Liver (tissue), 8 donors: ENCODE measurements at regions not wholly inside any gene's neighbourhood (a gene's known extent, or its start where the extent isn't known, plus 50 kb on each side); places are given as distances from the start of the nearest gene placed in this dataset.

Source experiments
- DNase-seq: peaks from one replicate; pipeline ENCODE4 v3.0.0-alpha.2; 2017; ENCODE audit warnings: low spot score
- H3K27ac ChIP-seq, 2 donors: one replicate each; pipeline ENCODE4 v1.7.0; 2013; ENCODE audit warnings: inconsistent platforms in 2 of 2, low read length in 2 of 2, control low read depth in 1 of 2, low read depth in 1 of 2, mild to moderate bottlenecking in 1 of 2
- H3K27me3 ChIP-seq, 4 donors: one replicate each; pipeline versions ENCODE4 v1.6.1 to v1.7.0; 2013; ENCODE audit warnings: low read length in 3 of 4, inconsistent platforms in 1 of 4, mild to moderate bottlenecking in 1 of 4, moderate library complexity in 1 of 4; ENCODE audit not compliant: control insufficient read depth in 4 of 4, insufficient read depth in 4 of 4
- H3K36me3 ChIP-seq, 4 donors: one replicate each; pipeline versions ENCODE4 v1.6.1 to v1.7.0; 2013; ENCODE audit warnings: low read length in 3 of 4, mild to moderate bottlenecking in 3 of 4, low read depth in 1 of 4, moderate library complexity in 1 of 4; ENCODE audit not compliant: control insufficient read depth in 4 of 4, insufficient read depth in 3 of 4
- H3K4me1 ChIP-seq, 4 donors: one replicate each; pipeline versions ENCODE4 v1.6.1 to v1.7.0; 2013; ENCODE audit warnings: low read length in 3 of 4, mild to moderate bottlenecking in 3 of 4, moderate library complexity in 1 of 4; ENCODE audit not compliant: control insufficient read depth in 4 of 4, insufficient read depth in 4 of 4
- H3K4me3 ChIP-seq, 3 donors: one replicate each; pipeline versions ENCODE4 v1.6.1 to v1.7.0; 2013; ENCODE audit warnings: low read length in 3 of 3, control low read depth in 1 of 3, low read depth in 1 of 3, mild to moderate bottlenecking in 1 of 3
- H3K9ac ChIP-seq, 2 donors: one replicate each; pipeline ENCODE4 v1.7.0; 2013; ENCODE audit warnings: low read length in 2 of 2, mild to moderate bottlenecking in 2 of 2, moderate library complexity in 2 of 2, control low read depth in 1 of 2, low read depth in 1 of 2
- H3K9me3 ChIP-seq, 4 donors: one replicate each; pipeline versions ENCODE4 v1.6.1 to v1.7.0; 2013; ENCODE audit warnings: low read length in 3 of 4; ENCODE audit not compliant: control insufficient read depth in 4 of 4
- EGR1 ChIP-seq, 2 donors: IDR thresholded peaks; 2 replicates each; pipeline ENCODE4 v1.6.1; 2016 to 2018; ENCODE audit warnings: antibody characterized with exemption in 2 of 2, low read depth in 2 of 2
- FOXA1 ChIP-seq: IDR thresholded peaks from 2 replicates; pipeline ENCODE4 v1.6.1; 2016; ENCODE audit warnings: antibody characterized with exemption
- FOXA2 ChIP-seq: IDR thresholded peaks from 2 replicates; pipeline ENCODE4 v1.6.1; 2016; ENCODE audit warnings: antibody characterized with exemption
- GABPA ChIP-seq, 2 donors: IDR thresholded peaks in 1 of 2; conservative IDR thresholded peaks in 1 of 2; 2 replicates each; pipeline ENCODE4 v1.6.1; 2016; ENCODE audit warnings: antibody characterized with exemption in 2 of 2, mild to moderate bottlenecking in 1 of 2, moderate library complexity in 1 of 2
- HNF4A ChIP-seq, 2 donors: conservative IDR thresholded peaks; 2 replicates each; pipeline ENCODE4 v1.6.1; 2016; ENCODE audit warnings: antibody characterized with exemption in 2 of 2, mild to moderate bottlenecking in 2 of 2
- HNF4G ChIP-seq: IDR thresholded peaks from 2 replicates; pipeline ENCODE4 v1.6.1; 2016; ENCODE audit warnings: antibody characterized with exemption
- JUND ChIP-seq, 2 donors: IDR thresholded peaks; 2 replicates each; pipeline ENCODE4 v1.6.1; 2016; ENCODE audit warnings: antibody characterized with exemption in 2 of 2
- NR2F2 ChIP-seq: IDR thresholded peaks from 2 replicates; pipeline ENCODE4 v1.6.1; 2016; ENCODE audit warnings: antibody characterized with exemption
- RAD21 ChIP-seq, 2 donors: IDR thresholded peaks; 2 replicates each; pipeline ENCODE4 v1.6.1; 2016; ENCODE audit warnings: antibody characterized with exemption in 2 of 2, mild to moderate bottlenecking in 2 of 2
- RXRA ChIP-seq, 2 donors: IDR thresholded peaks; 2 replicates each; pipeline ENCODE4 v1.6.1; 2017 to 2018; ENCODE audit warnings: antibody characterized with exemption in 2 of 2, mild to moderate bottlenecking in 1 of 2
- SP1 ChIP-seq: IDR thresholded peaks from 2 replicates; pipeline ENCODE4 v1.6.1; 2018; ENCODE audit warnings: antibody characterized with exemption, mild to moderate bottlenecking
- TAF1 ChIP-seq: conservative IDR thresholded peaks from 2 replicates; pipeline ENCODE4 v1.6.1; 2016; ENCODE audit warnings: antibody characterized with exemption, mild to moderate bottlenecking
- YY1 ChIP-seq: IDR thresholded peaks from 2 replicates; pipeline ENCODE4 v1.6.1; 2016; ENCODE audit warnings: antibody characterized with exemption, mild to moderate bottlenecking
- WGBS: extraction: QIAGEN DNeasy Blood & Tissue Kit; methylation state at CpG from one replicate; pipeline ENCODE4 v1.1.7; 2013; 5-methylcytosine and 5-hydroxymethylcytosine counted together
- TF ChIP-seq, protein P1 (sequence below): IDR thresholded peaks from 2 replicates; pipeline ENCODE4 v1.6.1; 2016; ENCODE audit warnings: antibody characterized with exemption
- TF ChIP-seq, protein P2 (sequence below): IDR thresholded peaks from 2 replicates; pipeline ENCODE4 v1.6.1; 2016; ENCODE audit warnings: antibody characterized with exemption
- TF ChIP-seq, protein P3 (sequence below): IDR thresholded peaks from 2 replicates; pipeline ENCODE4 v1.6.1; 2016; ENCODE audit warnings: antibody characterized with exemption, mild to moderate bottlenecking
- TF ChIP-seq, protein P4 (sequence below): fragments of 150-350 bp; IDR thresholded peaks from 2 replicates; pipeline ENCODE4 v1.5.1; 2017; ENCODE audit warnings: improper control_type of control experiment, low read depth, low read length; ENCODE audit not compliant: missing input control
- TF ChIP-seq, protein P5 (sequence below): IDR thresholded peaks from 2 replicates; pipeline ENCODE4 v1.6.1; 2016; ENCODE audit warnings: antibody characterized with exemption
- donor health status: healthy.
- donor health status: healthy.
- donor health status: healthy.
- donor health status: healthy.
- donor health status: healthy.

DNA sequence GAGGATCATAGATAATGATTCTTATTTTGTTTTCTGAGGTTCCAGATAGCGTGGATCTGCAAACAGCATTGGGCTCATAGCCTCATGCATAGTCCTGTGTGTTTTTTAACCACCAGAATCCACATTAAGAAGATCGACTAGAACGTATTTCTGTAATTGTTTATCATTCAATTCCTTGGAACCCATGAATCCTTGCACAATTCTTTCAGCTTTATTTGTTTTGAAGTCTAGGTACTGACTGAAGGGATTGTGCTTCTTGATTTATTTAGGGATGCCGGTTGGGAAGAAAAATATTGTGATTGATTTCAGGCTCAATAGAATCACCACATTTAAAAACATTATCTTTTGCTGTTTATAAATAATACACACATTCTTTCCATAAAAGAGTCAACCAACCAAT, 314.6 kb upstream of the ZNF717 start:
- H3K27me3 ChIP-seq = no peaks in the 10 kb centered on the region
- no peak overlapping the region for H3K9ac ChIP-seq
- WGBS = 71% methylated on average over 4 of the region's 4 CpGs
- no peaks in the 10 kb centered on the region for H3K9me3 ChIP-seq
- no peaks in the 10 kb centered on the region for H3K4me1 ChIP-seq
- no peak overlapping the region for H3K27ac ChIP-seq
- no peaks in the 10 kb centered on the region for H3K36me3 ChIP-seq
- no peak for DNase-seq
- H3K4me3 ChIP-seq = no peak overlapping the region
- TF ChIP-seq FOXA2 (no peak), YY1 (no peak), NR2F2 (no peak), RXRA (IDR thresholded peaks at IDR 0.05) (no peak), JUND (IDR thresholded peaks at IDR 0.05) (no peak), EGR1 (IDR thresholded peaks at IDR 0.05; ENCODE audit: low read depth in 2 of 2) (no peak), HNF4G (no peak), GABPA (IDR thresholded peaks at IDR 0.05 in 1 of 2, conservative IDR thresholded peaks at IDR 0.05 in 1 of 2) (no peak), RAD21 (IDR thresholded peaks at IDR 0.05) (no peak), TAF1 (no peak)
- TF ChIP-seq, protein P1, sequence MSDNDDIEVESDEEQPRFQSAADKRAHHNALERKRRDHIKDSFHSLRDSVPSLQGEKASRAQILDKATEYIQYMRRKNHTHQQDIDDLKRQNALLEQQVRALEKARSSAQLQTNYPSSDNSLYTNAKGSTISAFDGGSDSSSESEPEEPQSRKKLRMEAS = no peak
- TF ChIP-seq, protein P2, sequence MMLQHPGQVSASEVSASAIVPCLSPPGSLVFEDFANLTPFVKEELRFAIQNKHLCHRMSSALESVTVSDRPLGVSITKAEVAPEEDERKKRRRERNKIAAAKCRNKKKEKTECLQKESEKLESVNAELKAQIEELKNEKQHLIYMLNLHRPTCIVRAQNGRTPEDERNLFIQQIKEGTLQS = no peak

DNA sequence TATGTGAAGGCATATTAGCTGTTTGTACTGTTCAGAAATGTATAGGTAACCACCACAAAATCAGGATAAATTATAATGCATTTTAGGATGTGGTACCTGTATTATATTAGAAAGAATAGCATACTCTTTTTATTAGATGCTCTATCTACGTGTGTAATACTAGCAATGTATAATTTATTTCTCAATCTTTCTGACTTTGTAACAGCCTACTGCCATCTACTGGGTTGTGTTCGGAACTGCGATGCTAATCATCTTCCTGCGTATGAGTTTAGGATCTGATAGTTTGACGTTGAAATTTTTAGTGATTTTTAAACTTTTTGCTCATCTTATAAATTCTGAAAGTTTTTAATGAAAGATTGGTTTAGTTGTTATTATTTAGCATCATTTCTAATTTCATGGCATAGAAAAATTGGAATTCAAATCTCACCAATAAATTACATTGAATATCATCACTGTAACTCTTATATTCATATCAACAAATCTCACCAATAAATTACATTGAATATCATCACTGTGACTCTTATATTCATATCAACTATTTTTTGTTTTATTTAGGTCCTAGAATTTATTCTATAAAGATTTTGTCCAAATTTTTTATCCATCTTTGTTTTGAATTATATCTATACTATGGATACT, 322.7 kb upstream of the ZNF717 start:
- WGBS = 4% methylated on average over 5 of the region's 5 CpGs
- H3K27ac ChIP-seq = no peak overlapping the region

More for the DNA sequence above, 322.7 kb upstream of the ZNF717 start:
- Histone ChIP-seq H3K9me3 (no peaks in the 10 kb centered on the region), H3K27me3 (no peaks in the 10 kb centered on the region), H3K4me1 (no peaks in the 10 kb centered on the region), H3K36me3 (no peaks in the 10 kb centered on the region), H3K9ac (no peak overlapping the region), H3K4me3 (no peak overlapping the region)
- TF ChIP-seq YY1 (no peak), FOXA2 (no peak), RXRA (IDR thresholded peaks at IDR 0.05) (no peak), JUND (IDR thresholded peaks at IDR 0.05) (no peak), HNF4G (no peak), HNF4A (conservative IDR thresholded peaks at IDR 0.05) (no peak), EGR1 (IDR thresholded peaks at IDR 0.05; ENCODE audit: low read depth in 2 of 2) (no peak), RAD21 (IDR thresholded peaks at IDR 0.05) (peak; percentile 80 to 81), FOXA1 (no peak), TAF1 (no peak), NR2F2 (no peak), SP1 (no peak)
- TF ChIP-seq, protein P3, sequence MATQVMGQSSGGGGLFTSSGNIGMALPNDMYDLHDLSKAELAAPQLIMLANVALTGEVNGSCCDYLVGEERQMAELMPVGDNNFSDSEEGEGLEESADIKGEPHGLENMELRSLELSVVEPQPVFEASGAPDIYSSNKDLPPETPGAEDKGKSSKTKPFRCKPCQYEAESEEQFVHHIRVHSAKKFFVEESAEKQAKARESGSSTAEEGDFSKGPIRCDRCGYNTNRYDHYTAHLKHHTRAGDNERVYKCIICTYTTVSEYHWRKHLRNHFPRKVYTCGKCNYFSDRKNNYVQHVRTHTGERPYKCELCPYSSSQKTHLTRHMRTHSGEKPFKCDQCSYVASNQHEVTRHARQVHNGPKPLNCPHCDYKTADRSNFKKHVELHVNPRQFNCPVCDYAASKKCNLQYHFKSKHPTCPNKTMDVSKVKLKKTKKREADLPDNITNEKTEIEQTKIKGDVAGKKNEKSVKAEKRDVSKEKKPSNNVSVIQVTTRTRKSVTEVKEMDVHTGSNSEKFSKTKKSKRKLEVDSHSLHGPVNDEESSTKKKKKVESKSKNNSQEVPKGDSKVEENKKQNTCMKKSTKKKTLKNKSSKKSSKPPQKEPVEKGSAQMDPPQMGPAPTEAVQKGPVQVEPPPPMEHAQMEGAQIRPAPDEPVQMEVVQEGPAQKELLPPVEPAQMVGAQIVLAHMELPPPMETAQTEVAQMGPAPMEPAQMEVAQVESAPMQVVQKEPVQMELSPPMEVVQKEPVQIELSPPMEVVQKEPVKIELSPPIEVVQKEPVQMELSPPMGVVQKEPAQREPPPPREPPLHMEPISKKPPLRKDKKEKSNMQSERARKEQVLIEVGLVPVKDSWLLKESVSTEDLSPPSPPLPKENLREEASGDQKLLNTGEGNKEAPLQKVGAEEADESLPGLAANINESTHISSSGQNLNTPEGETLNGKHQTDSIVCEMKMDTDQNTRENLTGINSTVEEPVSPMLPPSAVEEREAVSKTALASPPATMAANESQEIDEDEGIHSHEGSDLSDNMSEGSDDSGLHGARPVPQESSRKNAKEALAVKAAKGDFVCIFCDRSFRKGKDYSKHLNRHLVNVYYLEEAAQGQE = no peak
- TF ChIP-seq, protein P2 = no peak
- TF ChIP-seq, protein P4, sequence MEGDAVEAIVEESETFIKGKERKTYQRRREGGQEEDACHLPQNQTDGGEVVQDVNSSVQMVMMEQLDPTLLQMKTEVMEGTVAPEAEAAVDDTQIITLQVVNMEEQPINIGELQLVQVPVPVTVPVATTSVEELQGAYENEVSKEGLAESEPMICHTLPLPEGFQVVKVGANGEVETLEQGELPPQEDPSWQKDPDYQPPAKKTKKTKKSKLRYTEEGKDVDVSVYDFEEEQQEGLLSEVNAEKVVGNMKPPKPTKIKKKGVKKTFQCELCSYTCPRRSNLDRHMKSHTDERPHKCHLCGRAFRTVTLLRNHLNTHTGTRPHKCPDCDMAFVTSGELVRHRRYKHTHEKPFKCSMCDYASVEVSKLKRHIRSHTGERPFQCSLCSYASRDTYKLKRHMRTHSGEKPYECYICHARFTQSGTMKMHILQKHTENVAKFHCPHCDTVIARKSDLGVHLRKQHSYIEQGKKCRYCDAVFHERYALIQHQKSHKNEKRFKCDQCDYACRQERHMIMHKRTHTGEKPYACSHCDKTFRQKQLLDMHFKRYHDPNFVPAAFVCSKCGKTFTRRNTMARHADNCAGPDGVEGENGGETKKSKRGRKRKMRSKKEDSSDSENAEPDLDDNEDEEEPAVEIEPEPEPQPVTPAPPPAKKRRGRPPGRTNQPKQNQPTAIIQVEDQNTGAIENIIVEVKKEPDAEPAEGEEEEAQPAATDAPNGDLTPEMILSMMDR = peak; percentile 73
- TF ChIP-seq, protein P5, sequence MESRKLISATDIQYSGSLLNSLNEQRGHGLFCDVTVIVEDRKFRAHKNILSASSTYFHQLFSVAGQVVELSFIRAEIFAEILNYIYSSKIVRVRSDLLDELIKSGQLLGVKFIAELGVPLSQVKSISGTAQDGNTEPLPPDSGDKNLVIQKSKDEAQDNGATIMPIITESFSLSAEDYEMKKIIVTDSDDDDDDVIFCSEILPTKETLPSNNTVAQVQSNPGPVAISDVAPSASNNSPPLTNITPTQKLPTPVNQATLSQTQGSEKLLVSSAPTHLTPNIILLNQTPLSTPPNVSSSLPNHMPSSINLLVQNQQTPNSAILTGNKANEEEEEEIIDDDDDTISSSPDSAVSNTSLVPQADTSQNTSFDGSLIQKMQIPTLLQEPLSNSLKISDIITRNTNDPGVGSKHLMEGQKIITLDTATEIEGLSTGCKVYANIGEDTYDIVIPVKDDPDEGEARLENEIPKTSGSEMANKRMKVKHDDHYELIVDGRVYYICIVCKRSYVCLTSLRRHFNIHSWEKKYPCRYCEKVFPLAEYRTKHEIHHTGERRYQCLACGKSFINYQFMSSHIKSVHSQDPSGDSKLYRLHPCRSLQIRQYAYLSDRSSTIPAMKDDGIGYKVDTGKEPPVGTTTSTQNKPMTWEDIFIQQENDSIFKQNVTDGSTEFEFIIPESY = no peak
- no peak for DNase-seq
